Upper lobe of left lung (tissue), 6 donors: ENCODE measurements at regions not wholly inside any gene's neighbourhood (a gene's known extent, or its start where the extent isn't known, plus 50 kb on each side); places are given as distances from the start of the nearest gene placed in this dataset.
"Not testable (repeated sequence)": the region's sequence is repeated elsewhere in the genome, so short reads cannot be mapped to it uniquely, and the experiment has no call there.

Experiments
- ATAC-seq, 2 donors: fragments of 200-7000 bp; cut with Tn5 transposase; one replicate each; pipeline ENCODE4 v1.9.1; 2022; ENCODE audit warnings: mild to moderate bottlenecking in 2 of 2, moderate library complexity in 2 of 2; ENCODE audit not compliant: low FRiP score in 2 of 2
- DNase-seq, 2 donors: peaks; one replicate each; pipeline ENCODE4 v3.0.0-alpha.2; 2019 to 2020
- H3K27ac ChIP-seq, 4 donors: fragments of 200-600 bp; sonication (generic); one replicate each; pipeline ENCODE4 v1.5.1; 2016 to 2019
- H3K27me3 ChIP-seq, 4 donors: fragments of 200-600 bp; sonication (generic); one replicate each; pipeline ENCODE4 v1.5.1; 2017 to 2019
- H3K36me3 ChIP-seq, 4 donors: fragments of 200-600 bp; sonication (generic); one replicate each; pipeline ENCODE4 v1.5.1; 2016 to 2019
- H3K4me1 ChIP-seq, 4 donors: fragments of 200-600 bp; sonication (generic); one replicate each; pipeline ENCODE4 v1.5.1; 2018 to 2019
- H3K4me3 ChIP-seq, 4 donors: fragments of 200-600 bp; sonication (generic); one replicate each; pipeline ENCODE4 v1.5.1; 2017 to 2019; ENCODE audit warnings: mild to moderate bottlenecking in 2 of 4, moderate library complexity in 1 of 4
- H3K9me3 ChIP-seq, 4 donors: fragments of 200-600 bp; sonication (generic); one replicate each; pipeline ENCODE4 v1.5.1; 2018 to 2019
- POLR2A ChIP-seq, 4 donors: fragments of 450-650 bp; IDR thresholded peaks; one replicate each; pipeline ENCODE4 v1.5.1; 2016 to 2017; ENCODE audit warnings: antibody characterized with exemption in 4 of 4, mild to moderate bottlenecking in 2 of 4
- POLR2AphosphoS5 ChIP-seq, 2 donors: sonication (generic); formaldehyde crosslinking; IDR thresholded peaks; one replicate each; pipeline ENCODE4 v1.5.1; 2017; ENCODE audit warnings: antibody characterized with exemption in 2 of 2
- WGBS, 2 donors: methylation state at CpG; one replicate each; pipeline ENCODE4 v1.1.5; 2017 to 2018; 5-methylcytosine and 5-hydroxymethylcytosine counted together
- donor health status: DM: no; HTN: no; CAD: no; lungs with moderate emphysema.
- donor health status: DM: no; HTN: yes; CAD: no; lungs with severe emphysema.

- H3K9me3 ChIP-seq, H3K27ac ChIP-seq, H3K27me3 ChIP-seq, H3K36me3 ChIP-seq, H3K4me1 ChIP-seq, DNase-seq, H3K4me3 ChIP-seq: not testable (repeated sequence)
- WGBS, 2 donors: no CpG with 5 or more reads among the region's 22 CpGs
- ATAC-seq: peak in 1 of 2 donors; percentile 37
These were observed 5420.7 kb upstream of the TPTE start for GRCh38 chr21:5100604-5101174.

- H3K9me3 ChIP-seq, H3K4me3 ChIP-seq, H3K4me1 ChIP-seq, H3K27me3 ChIP-seq, H3K36me3 ChIP-seq: not testable (repeated sequence)
- DNase-seq (peak in 1 of 2 donors; percentile 66), ATAC-seq (peak; percentile 82)
- H3K27ac ChIP-seq: peak overlapping the region in 2 of 4 donors; percentile 35 to 60
- TF ChIP-seq POLR2AphosphoS5 (IDR thresholded peaks at IDR 0.05): peak; percentile 25 to 49
- TF ChIP-seq POLR2A (IDR thresholded peaks at IDR 0.05): peak in 1 of 4 donors; percentile 59
- WGBS, 2 donors: 19% methylated on average over 9 of the region's 14 CpGs; no CpG with 5 or more reads in 1 of the 2 donors
These were observed 5419.6 kb upstream of the TPTE start for GRCh38 chr21:5101749-5102148.

GRCh38 chr21:5103880-5104561 is 5417.4 kb upstream of the TPTE start:
- WGBS, 2 donors: no CpG with 5 or more reads among the region's 27 CpGs
- not testable (repeated sequence) for H3K4me1 ChIP-seq, H3K36me3 ChIP-seq, H3K9me3 ChIP-seq, H3K27me3 ChIP-seq, H3K4me3 ChIP-seq
- ATAC-seq: peak in 1 of 2 donors; percentile 48
- DNase-seq: peak in 1 of 2 donors; percentile 31
- peak overlapping the region in 2 of 4 donors; percentile 12 to 63 for H3K27ac ChIP-seq

GRCh38 chr21:5104562-5104928 is 5416.8 kb upstream of the TPTE start:
- 97% methylated on average over 6 of the region's 11 CpGs; no CpG with 5 or more reads in 1 of the 2 donors for WGBS, 2 donors
- H3K36me3 ChIP-seq, H3K27ac ChIP-seq, H3K27me3 ChIP-seq, H3K4me1 ChIP-seq, DNase-seq, ATAC-seq, H3K4me3 ChIP-seq, H3K9me3 ChIP-seq: not testable (repeated sequence)

- not testable (repeated sequence) for H3K36me3 ChIP-seq, H3K9me3 ChIP-seq, H3K4me1 ChIP-seq, H3K27ac ChIP-seq, H3K4me3 ChIP-seq, H3K27me3 ChIP-seq, ATAC-seq
- no CpG with 5 or more reads among the region's 35 CpGs for WGBS, 2 donors
- DNase-seq: peak in 1 of 2 donors; percentile 37
These were observed 5415.3 kb upstream of the TPTE start for GRCh38 chr21:5105939-5106708.

- not testable (repeated sequence) for H3K9me3 ChIP-seq, H3K4me3 ChIP-seq, H3K4me1 ChIP-seq, H3K27me3 ChIP-seq, H3K36me3 ChIP-seq
- WGBS, 2 donors: 40 to 57% methylated on average over 1 to 4 of the region's 23 CpGs
- peak overlapping the region in 2 of 4 donors; percentile 65 to 69 for H3K27ac ChIP-seq
- DNase-seq (peak in 1 of 2 donors; percentile 26), ATAC-seq (peak; percentile 49 to 67)
These were observed 5414.5 kb upstream of the TPTE start for GRCh38 chr21:5106767-5107464.

GRCh38 chr21:5107637-5108036 is 5413.7 kb upstream of the TPTE start:
- ATAC-seq: peak in 1 of 2 donors; percentile 68

GRCh38 chr21:5108048-5108775 is 5413.2 kb upstream of the TPTE start:
- not testable (repeated sequence) for H3K4me1 ChIP-seq, H3K27me3 ChIP-seq, ATAC-seq, H3K9me3 ChIP-seq, DNase-seq, H3K27ac ChIP-seq, H3K36me3 ChIP-seq, H3K4me3 ChIP-seq
- 25% methylated on average over 2 of the region's 19 CpGs; no CpG with 5 or more reads in 1 of the 2 donors for WGBS, 2 donors

More at GRCh38 chr21:5107637-5108036, 5413.7 kb upstream of the TPTE start:
- no CpG with 5 or more reads among the region's 20 CpGs for WGBS, 2 donors
- not testable (repeated sequence) for DNase-seq, H3K27ac ChIP-seq, H3K36me3 ChIP-seq, H3K4me1 ChIP-seq, H3K9me3 ChIP-seq, H3K27me3 ChIP-seq, H3K4me3 ChIP-seq

GRCh38 chr21:5111197-5111596 is 5410.2 kb upstream of the TPTE start:
- H3K4me3 ChIP-seq, H3K4me1 ChIP-seq, H3K27ac ChIP-seq, ATAC-seq, DNase-seq, H3K36me3 ChIP-seq, H3K9me3 ChIP-seq, H3K27me3 ChIP-seq: not testable (repeated sequence)
- 100% methylated on average over 2 of the region's 10 CpGs; no CpG with 5 or more reads in 1 of the 2 donors for WGBS, 2 donors

GRCh38 chr21:5113092-5113491 is 5408.3 kb upstream of the TPTE start:
- ATAC-seq: not testable (repeated sequence)

GRCh38 chr21:5114468-5114867 is 5406.9 kb upstream of the TPTE start:
- not testable (repeated sequence) for H3K4me3 ChIP-seq, H3K27me3 ChIP-seq, DNase-seq, H3K27ac ChIP-seq, H3K36me3 ChIP-seq, H3K9me3 ChIP-seq, H3K4me1 ChIP-seq
- peak; percentile 37 to 67 for ATAC-seq
- no CpG with 5 or more reads among the region's 8 CpGs for whole genome bisulfite sequencing, 2 donors

More at GRCh38 chr21:5113092-5113491, 5408.3 kb upstream of the TPTE start:
- DNase-seq, H3K4me1 ChIP-seq, H3K27me3 ChIP-seq, H3K36me3 ChIP-seq, H3K9me3 ChIP-seq, H3K4me3 ChIP-seq, H3K27ac ChIP-seq: not testable (repeated sequence)
- WGBS, 2 donors: no CpG with 5 or more reads among the region's 10 CpGs
